ENCODE measurements at regions not wholly inside any gene's neighbourhood (a gene's known extent, or its start where the extent isn't known, plus 50 kb on each side); places are given as distances from the start of the nearest gene placed in this dataset.
"Not testable (repeated sequence)": the region's sequence is repeated elsewhere in the genome, so short reads cannot be mapped to it uniquely, and the experiment has no call there.

DNA sequence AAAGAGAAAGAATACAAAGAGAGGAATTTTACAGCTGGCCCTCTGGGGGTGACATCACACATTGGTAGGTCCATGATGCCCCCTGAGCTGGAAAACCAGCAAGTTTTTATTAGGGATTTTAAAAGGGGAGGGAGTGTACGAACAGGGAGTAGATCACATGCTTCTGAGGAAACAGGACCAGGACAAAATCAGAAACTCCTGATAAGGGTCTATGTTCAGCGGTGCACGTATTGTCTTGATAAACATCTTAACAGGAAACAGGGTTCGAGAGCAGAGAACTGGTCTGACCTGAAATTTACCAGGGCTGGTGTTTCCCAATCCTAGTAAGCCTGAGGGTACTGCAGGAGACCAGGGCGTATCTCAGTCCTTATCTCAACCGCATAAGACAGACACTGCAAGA, 530.6 kb upstream of the ZNF717 start:
- not testable (repeated sequence) for TF ChIP-seq CTCF, EZH2phosphoT487 (IDR thresholded peaks at IDR 0.05; ENCODE audit: low read length)
